Bronchial epithelial cell (primary cell): ENCODE measurements at regions not wholly inside any gene's neighbourhood (a gene's known extent, or its start where the extent isn't known, plus 50 kb on each side); places are given as distances from the start of the nearest gene placed in this dataset.
A peak's percentile ranks its signal among the peaks of the same experiment; 100 is the strongest.

Experiments used
- DNase-seq: peaks from one replicate; pipeline ENCODE4 v3.0.0-alpha.2; 2010; ENCODE audit warnings: low read depth
- FAIRE-seq: peaks from 2 replicates; lab custom pipeline; 2011; peaks lifted over from hg19 to GRCh38; lab: Jason Lieb, UNC
- H3K27me3 ChIP-seq: 2 replicates; pipeline ENCODE4 v1.5.1; 2011; ENCODE audit warnings: low read length; ENCODE audit not compliant: control insufficient read depth, insufficient read depth
- H3K36me3 ChIP-seq: 2 replicates; pipeline ENCODE4 v1.5.1; 2011; ENCODE audit warnings: low read length; ENCODE audit not compliant: control insufficient read depth, insufficient read depth
- H3K4me3 ChIP-seq: 2 replicates; pipeline ENCODE4 v1.5.1; 2011; ENCODE audit warnings: mild to moderate bottlenecking, low read depth, low read length, control low read depth
- TF ChIP-seq, protein P1 (sequence below): IDR thresholded peaks from 2 replicates; pipeline ENCODE4 v1.5.1; 2011; ENCODE audit warnings: mild to moderate bottlenecking, moderate library complexity, low read length, control low read depth, inconsistent platforms; ENCODE audit not compliant: insufficient read depth, severe bottlenecking

GRCh38 chr2:41400088-41400665, 647.6 kb upstream of the PKDCC start:
- no peak overlapping the region for H3K4me3 ChIP-seq
- no peak for FAIRE-seq
- TF ChIP-seq, protein P1, sequence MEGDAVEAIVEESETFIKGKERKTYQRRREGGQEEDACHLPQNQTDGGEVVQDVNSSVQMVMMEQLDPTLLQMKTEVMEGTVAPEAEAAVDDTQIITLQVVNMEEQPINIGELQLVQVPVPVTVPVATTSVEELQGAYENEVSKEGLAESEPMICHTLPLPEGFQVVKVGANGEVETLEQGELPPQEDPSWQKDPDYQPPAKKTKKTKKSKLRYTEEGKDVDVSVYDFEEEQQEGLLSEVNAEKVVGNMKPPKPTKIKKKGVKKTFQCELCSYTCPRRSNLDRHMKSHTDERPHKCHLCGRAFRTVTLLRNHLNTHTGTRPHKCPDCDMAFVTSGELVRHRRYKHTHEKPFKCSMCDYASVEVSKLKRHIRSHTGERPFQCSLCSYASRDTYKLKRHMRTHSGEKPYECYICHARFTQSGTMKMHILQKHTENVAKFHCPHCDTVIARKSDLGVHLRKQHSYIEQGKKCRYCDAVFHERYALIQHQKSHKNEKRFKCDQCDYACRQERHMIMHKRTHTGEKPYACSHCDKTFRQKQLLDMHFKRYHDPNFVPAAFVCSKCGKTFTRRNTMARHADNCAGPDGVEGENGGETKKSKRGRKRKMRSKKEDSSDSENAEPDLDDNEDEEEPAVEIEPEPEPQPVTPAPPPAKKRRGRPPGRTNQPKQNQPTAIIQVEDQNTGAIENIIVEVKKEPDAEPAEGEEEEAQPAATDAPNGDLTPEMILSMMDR: peak; percentile 4
- no peaks in the 10 kb centered on the region for H3K36me3 ChIP-seq
- no peaks in the 10 kb centered on the region for H3K27me3 ChIP-seq
- DNase-seq: peak; percentile 5

GRCh38 chr2:41405441-41405840, 642.4 kb upstream of the PKDCC start:
- TF ChIP-seq, protein P1: no peak
- FAIRE-seq: no peak

GRCh38 chr2:41409328-41409727, 638.5 kb upstream of the PKDCC start:
- Histone ChIP-seq H3K4me3 (no peak overlapping the region), H3K36me3 (no peaks in the 10 kb centered on the region), H3K27me3 (no peaks in the 10 kb centered on the region)
- TF ChIP-seq, protein P1: no peak
- no peak for DNase-seq
- no peak for FAIRE-seq

More at GRCh38 chr2:41405441-41405840, 642.4 kb upstream of the PKDCC start:
- H3K27me3 ChIP-seq: no peaks in the 10 kb centered on the region
- H3K4me3 ChIP-seq: no peak overlapping the region
- no peak for DNase-seq
- no peaks in the 10 kb centered on the region for H3K36me3 ChIP-seq

- H3K36me3 ChIP-seq: no peaks in the 10 kb centered on the region
- FAIRE-seq (no peak), DNase-seq (no peak)
- TF ChIP-seq, protein P1: no peak
- no peak overlapping the region for H3K4me3 ChIP-seq
- no peaks in the 10 kb centered on the region for H3K27me3 ChIP-seq
Observed at GRCh38 chr2:41410011-41410410, 637.8 kb upstream of the PKDCC start.

GRCh38 chr2:41413813-41414485, 633.9 kb upstream of the PKDCC start:
- no peaks in the 10 kb centered on the region for H3K36me3 ChIP-seq
- DNase-seq (no peak), FAIRE-seq (no peak)

More at GRCh38 chr2:41413813-41414485, 633.9 kb upstream of the PKDCC start:
- Histone ChIP-seq H3K4me3 (no peak overlapping the region), H3K27me3 (no peaks in the 10 kb centered on the region)
- TF ChIP-seq, protein P1: no peak
